Naive thymus-derived CD4-positive, alpha-beta T cell (primary cell): ENCODE measurements at regions not wholly inside any gene's neighbourhood (a gene's known extent, or its start where the extent isn't known, plus 50 kb on each side); places are given as distances from the start of the nearest gene placed in this dataset.

Source experiments
- ATAC-seq: fragments of 150-1000 bp; cut with Tn5 transposase; 2 replicates; pipeline ENCODE4 v1.10.0; 2021; ENCODE audit warnings: mild to moderate bottlenecking, moderate library complexity
- CTCF ChIA-PET: fragments of 350-600 bp; sonication (Branson Sonifier 250); formaldehyde crosslinking; loops from one replicate; lab custom pipeline; 2021; ENCODE audit warnings: antibody characterized with exemption; lab: Charles Lee
- POLR2A ChIA-PET: fragments of 350-600 bp; sonication (Branson Sonifier 250); formaldehyde crosslinking; loops from one replicate; lab custom pipeline; 2021; ENCODE audit warnings: antibody characterized with exemption, inconsistent platforms; lab: Charles Lee
- DNase-seq, 9 donors: peaks; one replicate each; pipeline versions ENCODE4 v3.0.0 to v3.0.0-alpha.2; 2020 to 2022; ENCODE audit warnings: mixed read lengths in 1 of 9
- H3K27ac ChIP-seq: one replicate; pipeline ENCODE4 v1.7.0; 2013; ENCODE audit warnings: mild to moderate bottlenecking, low read depth, low read length, moderate library complexity
- H3K27me3 ChIP-seq, 2 donors: one replicate each; pipeline ENCODE4 v1.7.0; 2013; ENCODE audit warnings: low read length in 2 of 2, mild to moderate bottlenecking in 2 of 2, moderate library complexity in 2 of 2; ENCODE audit not compliant: control insufficient read depth in 2 of 2, insufficient read depth in 2 of 2
- H3K36me3 ChIP-seq, 3 experiments: 1 replicate in 2 of 3; 2 replicates in 1 of 3; pipeline ENCODE4 v1.7.0; 2013; ENCODE audit warnings: low read length in 3 of 3, mild to moderate bottlenecking in 3 of 3, moderate library complexity in 1 of 3; ENCODE audit not compliant: insufficient read depth in 3 of 3, control insufficient read depth in 2 of 3
- H3K4me1 ChIP-seq, 2 donors: one replicate each; pipeline ENCODE4 v1.7.0; 2013; ENCODE audit warnings: low read length in 2 of 2, mild to moderate bottlenecking in 2 of 2, moderate library complexity in 1 of 2; ENCODE audit not compliant: control insufficient read depth in 2 of 2, insufficient read depth in 2 of 2
- H3K4me3 ChIP-seq: 2 replicates; pipeline ENCODE4 v1.7.0; 2013; ENCODE audit warnings: mild to moderate bottlenecking, low read length
- H3K9me3 ChIP-seq, 3 experiments: 1 replicate in 2 of 3; 2 replicates in 1 of 3; pipeline ENCODE4 v1.7.0; 2013; ENCODE audit warnings: low read length in 3 of 3; ENCODE audit not compliant: control insufficient read depth in 2 of 3
- H3K27ac Mint-ChIP-seq, 9 donors: one replicate each; pipeline ENCODE4 v1.8.0; 2020 to 2022; ENCODE audit warnings: mixed read lengths in 9 of 9, mild to moderate bottlenecking in 8 of 9, moderate library complexity in 5 of 9, inconsistent platforms in 2 of 9
- H3K27me3 Mint-ChIP-seq, 5 donors: one replicate each; pipeline ENCODE4 v1.8.0; 2021 to 2022; ENCODE audit warnings: mixed read lengths in 5 of 5, mild to moderate bottlenecking in 1 of 5
- H3K36me3 Mint-ChIP-seq, 5 donors: one replicate each; pipeline ENCODE4 v1.8.0; 2020 to 2022; ENCODE audit warnings: mixed read lengths in 5 of 5, mild to moderate bottlenecking in 3 of 5, inconsistent platforms in 1 of 5
- H3K4me1 Mint-ChIP-seq, 7 donors: one replicate each; pipeline ENCODE4 v1.8.0; 2020 to 2022; ENCODE audit warnings: mixed read lengths in 7 of 7, mild to moderate bottlenecking in 3 of 7, inconsistent platforms in 1 of 7
- H3K4me3 Mint-ChIP-seq, 10 donors: one replicate each; pipeline ENCODE4 v1.8.0; 2020 to 2022; ENCODE audit warnings: mild to moderate bottlenecking in 10 of 10, mixed read lengths in 10 of 10, moderate library complexity in 6 of 10, inconsistent platforms in 2 of 10
- H3K9me3 Mint-ChIP-seq, 11 donors: one replicate each; pipeline ENCODE4 v1.8.0; 2020 to 2022; ENCODE audit warnings: mixed read lengths in 11 of 11, mild to moderate bottlenecking in 4 of 11, inconsistent platforms in 1 of 11, moderate library complexity in 1 of 11
- intact Hi-C, 2 donors: fragments of 100-400 bp; cut with micrococcal nuclease; formaldehyde crosslinking; loops; one replicate each; pipeline ENCODE4 v1.15.1; 2023

- H3K27ac Mint-ChIP-seq = no peak overlapping the region
- peaks cover 0 to 4% (median 0%) of the 10 kb centered on the region in 11 donors for H3K9me3 Mint-ChIP-seq
- intact Hi-C loops = no loop called here
- H3K27ac ChIP-seq = no peak overlapping the region
- H3K4me3 ChIP-seq = no peak overlapping the region
- ATAC-seq (no peak), DNase-seq (no peak)
- no peaks in the 10 kb centered on the region for H3K36me3 ChIP-seq
- no peaks in the 10 kb centered on the region for H3K4me1 ChIP-seq
- no peaks in the 10 kb centered on the region for H3K36me3 Mint-ChIP-seq
- H3K4me3 Mint-ChIP-seq = no peak overlapping the region
- H3K27me3 ChIP-seq = no peaks in the 10 kb centered on the region
- ChIA-PET POLR2A (no interaction called here), CTCF (no interaction called here)
- peaks cover 0 to 50% (median 14%) of the 10 kb centered on the region in 5 donors for H3K27me3 Mint-ChIP-seq
- H3K9me3 ChIP-seq = no peaks in the 10 kb centered on the region
- no peaks in the 10 kb centered on the region for H3K4me1 Mint-ChIP-seq
These were observed 408.4 kb upstream of the EEF2KMT start for GRCh38 chr16:5506021-5506420.

- Mint-ChIP-seq H3K36me3 (no peaks in the 10 kb centered on the region), H3K9me3 (peaks cover 0 to 4% (median 0%) of the 10 kb centered on the region in 11 donors), H3K27me3 (peaks cover 0 to 51% (median 14%) of the 10 kb centered on the region in 5 donors), H3K4me3 (no peak overlapping the region), H3K4me1 (no peaks in the 10 kb centered on the region), H3K27ac (no peak overlapping the region)
- ChIA-PET CTCF (no interaction called here), POLR2A (no interaction called here)
- Histone ChIP-seq H3K36me3 (no peaks in the 10 kb centered on the region), H3K27me3 (no peaks in the 10 kb centered on the region), H3K9me3 (no peaks in the 10 kb centered on the region), H3K4me1 (no peaks in the 10 kb centered on the region), H3K4me3 (no peak overlapping the region), H3K27ac (no peak overlapping the region)
- intact Hi-C loops = no loop called here
- DNase-seq (no peak), ATAC-seq (no peak)
These were observed 407.7 kb upstream of the EEF2KMT start for GRCh38 chr16:5505091-5505887.

DNA sequence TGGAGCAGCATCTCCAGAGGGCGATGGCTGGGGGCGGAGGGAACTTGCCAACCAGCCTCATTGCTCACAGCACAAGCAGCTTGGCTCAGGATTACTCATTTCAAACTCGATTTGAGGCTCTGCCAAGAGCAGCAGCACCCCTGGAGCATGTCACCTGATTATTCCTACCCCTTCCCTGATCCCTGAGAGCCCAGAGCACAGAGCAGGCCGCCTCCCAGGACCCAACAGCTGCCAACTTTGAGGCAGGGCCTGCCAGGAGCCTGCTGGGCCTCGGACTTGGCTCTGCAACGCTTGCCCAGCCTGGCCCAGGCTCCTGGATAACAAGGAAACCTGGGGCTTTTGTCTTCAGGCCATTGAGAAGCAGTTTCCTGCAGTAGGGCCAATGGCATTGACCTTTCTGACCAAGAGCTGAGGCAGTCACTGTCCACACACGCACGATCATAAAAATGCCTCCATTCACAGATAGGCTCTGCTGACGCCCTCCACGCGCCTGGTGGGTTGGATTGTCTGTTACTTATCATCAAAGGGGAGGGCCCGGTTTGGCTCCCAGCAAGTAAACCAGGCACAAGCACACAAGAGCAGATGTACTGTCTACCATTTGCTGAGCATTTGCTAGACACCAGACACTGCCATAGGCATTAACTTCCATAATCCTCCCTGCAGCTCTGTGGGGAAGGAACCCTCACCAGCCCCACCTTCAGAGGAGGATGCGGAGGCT, 406.6 kb upstream of the EEF2KMT start:
- POLR2A ChIA-PET = no interaction called here
- H3K36me3 Mint-ChIP-seq = no peaks in the 10 kb centered on the region

DNA sequence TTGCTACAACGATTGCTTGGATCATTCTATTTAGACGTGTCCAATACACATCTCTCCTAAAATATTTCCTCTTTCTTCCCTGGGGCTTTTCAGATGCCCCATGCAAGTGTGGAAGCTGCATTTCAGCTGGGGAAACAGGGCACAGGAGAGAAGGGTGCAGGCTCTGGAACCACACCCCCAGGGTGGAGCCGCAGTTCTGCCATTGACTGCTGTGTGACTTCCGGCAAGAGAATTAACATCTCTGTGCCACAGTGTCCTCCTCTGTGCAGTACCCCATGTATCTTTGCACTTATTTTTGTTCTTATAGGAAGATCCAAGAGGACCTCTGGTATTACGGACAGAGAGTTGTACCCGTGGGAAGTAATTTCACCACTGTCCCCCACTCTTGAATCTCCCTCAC, 405.3 kb upstream of the EEF2KMT start:
- ChIA-PET CTCF (no interaction called here), POLR2A (no interaction called here)
- Mint-ChIP-seq H3K36me3 (no peaks in the 10 kb centered on the region), H3K9me3 (peaks cover 0 to 3% (median under 1%) of the 10 kb centered on the region in 11 donors), H3K4me3 (no peak overlapping the region), H3K4me1 (no peaks in the 10 kb centered on the region), H3K27me3 (peaks cover 0 to 46% (median 14%) of the 10 kb centered on the region in 5 donors), H3K27ac (no peak overlapping the region)
- H3K4me3 ChIP-seq = no peak overlapping the region
- ATAC-seq = no peak
- H3K27me3 ChIP-seq = no peaks in the 10 kb centered on the region
- no peaks in the 10 kb centered on the region for H3K9me3 ChIP-seq
- no peaks in the 10 kb centered on the region for H3K36me3 ChIP-seq
- no peak overlapping the region for H3K27ac ChIP-seq
- no peaks in the 10 kb centered on the region for H3K4me1 ChIP-seq
- intact Hi-C loops = no loop called here
- no peak for DNase-seq

More for the DNA sequence above, 406.6 kb upstream of the EEF2KMT start:
- Mint-ChIP-seq H3K27ac (no peak overlapping the region), H3K4me1 (no peaks in the 10 kb centered on the region), H3K27me3 (peaks cover 0 to 49% (median 14%) of the 10 kb centered on the region in 5 donors), H3K4me3 (no peak overlapping the region), H3K9me3 (peaks cover 0 to 3% (median 0%) of the 10 kb centered on the region in 11 donors)
- H3K36me3 ChIP-seq = no peaks in the 10 kb centered on the region
- H3K27me3 ChIP-seq = no peaks in the 10 kb centered on the region
- H3K4me1 ChIP-seq = no peaks in the 10 kb centered on the region
- no peak overlapping the region for H3K27ac ChIP-seq
- H3K9me3 ChIP-seq = no peaks in the 10 kb centered on the region
- no peak for ATAC-seq
- H3K4me3 ChIP-seq = no peak overlapping the region
- CTCF ChIA-PET = no interaction called here
- no peak for DNase-seq
- intact Hi-C loops = no loop called here

GRCh38 chr16:5502467-5502869, 404.9 kb upstream of the EEF2KMT start:
- CTCF ChIA-PET = no interaction called here
- POLR2A ChIA-PET = no interaction called here
- no peak overlapping the region for H3K27ac Mint-ChIP-seq
- H3K4me1 ChIP-seq = no peaks in the 10 kb centered on the region
- intact Hi-C loops = no loop called here
- peaks cover 0 to 5% (median 2%) of the 10 kb centered on the region in 11 donors for H3K9me3 Mint-ChIP-seq
- no peak overlapping the region for H3K4me3 Mint-ChIP-seq
- no peak overlapping the region for H3K27ac ChIP-seq
- H3K27me3 ChIP-seq = no peaks in the 10 kb centered on the region
- ATAC-seq = no peak
- H3K4me3 ChIP-seq = no peak overlapping the region
- peaks cover 0 to 47% (median 14%) of the 10 kb centered on the region in 5 donors for H3K27me3 Mint-ChIP-seq
- H3K4me1 Mint-ChIP-seq = no peaks in the 10 kb centered on the region
- no peaks in the 10 kb centered on the region for H3K36me3 ChIP-seq
- no peaks in the 10 kb centered on the region for H3K9me3 ChIP-seq
- DNase-seq = no peak
- no peaks in the 10 kb centered on the region for H3K36me3 Mint-ChIP-seq

DNA sequence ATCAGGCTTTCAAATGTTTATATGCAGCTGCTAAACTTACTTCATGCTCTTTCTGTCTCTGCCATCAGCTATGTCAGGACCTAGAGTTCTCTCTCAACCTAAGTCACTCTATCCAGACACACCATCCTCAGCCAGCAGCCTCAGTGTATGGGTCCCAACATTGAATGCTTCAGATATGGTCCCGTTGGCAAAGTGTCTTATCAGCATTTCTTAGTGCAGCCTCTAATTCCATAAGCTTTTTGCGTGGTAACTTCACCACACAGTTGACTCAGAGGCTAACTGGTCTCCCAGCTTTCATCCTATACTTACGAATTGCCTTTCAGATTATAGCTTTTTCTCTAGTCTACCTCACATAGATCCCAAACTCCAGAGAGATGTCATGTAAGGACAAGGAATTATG, 402.9 kb upstream of the EEF2KMT start:
- Mint-ChIP-seq H3K27ac (no peak overlapping the region), H3K27me3 (peaks cover 0 to 30% (median 12%) of the 10 kb centered on the region in 5 donors), H3K4me1 (no peaks in the 10 kb centered on the region), H3K36me3 (no peaks in the 10 kb centered on the region), H3K9me3 (peaks cover 0 to 8% (median 3%) of the 10 kb centered on the region in 11 donors), H3K4me3 (no peak overlapping the region)
- POLR2A ChIA-PET = no interaction called here
- H3K4me3 ChIP-seq = no peak overlapping the region
- no peak for DNase-seq
- ATAC-seq = no peak
- intact Hi-C loops = no loop called here
- no peaks in the 10 kb centered on the region for H3K36me3 ChIP-seq
- CTCF ChIA-PET = no interaction called here
- H3K27ac ChIP-seq = no peak overlapping the region
- no peaks in the 10 kb centered on the region for H3K4me1 ChIP-seq
- H3K9me3 ChIP-seq = no peaks in the 10 kb centered on the region
- H3K27me3 ChIP-seq = no peaks in the 10 kb centered on the region
